GM18858 (cell line): ENCODE measurements at regions not wholly inside any gene's neighbourhood (a gene's known extent, or its start where the extent isn't known, plus 50 kb on each side); places are given as distances from the start of the nearest gene placed in this dataset.
"Not testable (repeated sequence)": the region's sequence is repeated elsewhere in the genome, so short reads cannot be mapped to it uniquely, and the experiment has no call there.

Experiments
- ATAC-seq: cut with Tn5 transposase; IDR thresholded peaks from one replicate; pipeline ENCODE4 v1.9.1; 2021; ENCODE audit not compliant: unreplicated experiment

DNA sequence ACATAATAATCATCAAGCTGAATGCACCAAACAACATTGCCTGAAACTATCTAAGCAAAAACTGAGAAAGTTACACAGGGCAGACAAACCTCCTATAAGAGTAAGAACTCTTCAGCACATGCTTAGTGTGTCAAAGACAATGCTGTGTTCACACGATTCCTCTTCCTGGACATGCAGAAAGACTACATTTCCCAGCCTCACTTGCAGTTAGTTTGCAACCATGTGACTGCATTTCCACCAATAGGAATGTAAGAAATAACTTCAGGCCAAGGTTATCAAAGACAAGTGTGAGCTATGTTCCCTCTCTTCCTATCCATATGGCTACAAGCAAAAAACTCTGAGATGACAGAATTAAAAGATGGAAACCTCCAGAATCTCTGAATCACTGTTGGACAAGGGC is 109.8 kb downstream of the OTOP1 start:
- not testable (repeated sequence) for ATAC-seq

- ATAC-seq = not testable (repeated sequence)
Observed at GRCh38 chr4:4134368-4134767, 92.4 kb downstream of the OTOP1 start.

- ATAC-seq = not testable (repeated sequence)
Observed at GRCh38 chr4:4136621-4137020, 90.1 kb downstream of the OTOP1 start.
